Hepatocyte (in vitro differentiated cells): ENCODE measurements at regions not wholly inside any gene's neighbourhood (a gene's known extent, or its start where the extent isn't known, plus 50 kb on each side); places are given as distances from the start of the nearest gene placed in this dataset.

Experiments used
- EZH2 ChIP-seq: fragments of 200-600 bp; sonication (generic); IDR thresholded peaks from 2 replicates; pipeline ENCODE4 v1.6.1; 2016; ENCODE audit warnings: antibody characterized with exemption, mild to moderate bottlenecking, borderline replicate concordance
- TF ChIP-seq, protein P1 (sequence below): fragments of 200-600 bp; sonication (generic); IDR thresholded peaks from 2 replicates; pipeline ENCODE4 v1.5.1; 2016; ENCODE audit warnings: antibody characterized with exemption, mild to moderate bottlenecking; ENCODE audit not compliant: poor library complexity

DNA sequence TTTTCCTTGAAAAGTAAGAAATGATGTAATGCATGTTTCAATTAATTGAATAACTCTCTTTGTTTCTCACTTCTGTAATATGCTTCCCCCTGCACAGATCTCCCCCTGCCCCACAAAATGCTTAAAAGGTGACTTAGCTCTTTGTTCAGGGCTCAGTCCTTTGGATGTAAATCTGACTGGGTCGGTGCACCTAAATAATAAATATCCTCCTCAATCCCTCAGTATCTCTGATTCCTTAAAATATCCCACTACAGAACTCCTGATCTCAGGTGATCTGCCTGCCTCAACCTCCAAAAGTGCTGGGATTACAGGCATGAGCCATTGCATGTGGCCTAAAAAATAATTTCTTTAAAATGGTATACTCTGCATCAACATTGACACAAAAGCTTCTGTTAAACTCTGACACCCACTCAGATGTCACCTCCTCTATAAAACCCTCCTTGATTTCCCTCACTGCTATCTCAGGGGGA lies 107.0 kb downstream of the ZNF429 start:
- TF ChIP-seq, protein P1, sequence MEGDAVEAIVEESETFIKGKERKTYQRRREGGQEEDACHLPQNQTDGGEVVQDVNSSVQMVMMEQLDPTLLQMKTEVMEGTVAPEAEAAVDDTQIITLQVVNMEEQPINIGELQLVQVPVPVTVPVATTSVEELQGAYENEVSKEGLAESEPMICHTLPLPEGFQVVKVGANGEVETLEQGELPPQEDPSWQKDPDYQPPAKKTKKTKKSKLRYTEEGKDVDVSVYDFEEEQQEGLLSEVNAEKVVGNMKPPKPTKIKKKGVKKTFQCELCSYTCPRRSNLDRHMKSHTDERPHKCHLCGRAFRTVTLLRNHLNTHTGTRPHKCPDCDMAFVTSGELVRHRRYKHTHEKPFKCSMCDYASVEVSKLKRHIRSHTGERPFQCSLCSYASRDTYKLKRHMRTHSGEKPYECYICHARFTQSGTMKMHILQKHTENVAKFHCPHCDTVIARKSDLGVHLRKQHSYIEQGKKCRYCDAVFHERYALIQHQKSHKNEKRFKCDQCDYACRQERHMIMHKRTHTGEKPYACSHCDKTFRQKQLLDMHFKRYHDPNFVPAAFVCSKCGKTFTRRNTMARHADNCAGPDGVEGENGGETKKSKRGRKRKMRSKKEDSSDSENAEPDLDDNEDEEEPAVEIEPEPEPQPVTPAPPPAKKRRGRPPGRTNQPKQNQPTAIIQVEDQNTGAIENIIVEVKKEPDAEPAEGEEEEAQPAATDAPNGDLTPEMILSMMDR = no peak
- TF ChIP-seq EZH2 = no peak
